HG03565 (cell line): ENCODE measurements at regions not wholly inside any gene's neighbourhood (a gene's known extent, or its start where the extent isn't known, plus 50 kb on each side); places are given as distances from the start of the nearest gene placed in this dataset.

ENCODE experiments used
- ATAC-seq: cut with Tn5 transposase; IDR thresholded peaks from one replicate; pipeline ENCODE4 v1.9.1; 2021; ENCODE audit warnings: mild to moderate bottlenecking, moderate library complexity; ENCODE audit not compliant: unreplicated experiment

DNA sequence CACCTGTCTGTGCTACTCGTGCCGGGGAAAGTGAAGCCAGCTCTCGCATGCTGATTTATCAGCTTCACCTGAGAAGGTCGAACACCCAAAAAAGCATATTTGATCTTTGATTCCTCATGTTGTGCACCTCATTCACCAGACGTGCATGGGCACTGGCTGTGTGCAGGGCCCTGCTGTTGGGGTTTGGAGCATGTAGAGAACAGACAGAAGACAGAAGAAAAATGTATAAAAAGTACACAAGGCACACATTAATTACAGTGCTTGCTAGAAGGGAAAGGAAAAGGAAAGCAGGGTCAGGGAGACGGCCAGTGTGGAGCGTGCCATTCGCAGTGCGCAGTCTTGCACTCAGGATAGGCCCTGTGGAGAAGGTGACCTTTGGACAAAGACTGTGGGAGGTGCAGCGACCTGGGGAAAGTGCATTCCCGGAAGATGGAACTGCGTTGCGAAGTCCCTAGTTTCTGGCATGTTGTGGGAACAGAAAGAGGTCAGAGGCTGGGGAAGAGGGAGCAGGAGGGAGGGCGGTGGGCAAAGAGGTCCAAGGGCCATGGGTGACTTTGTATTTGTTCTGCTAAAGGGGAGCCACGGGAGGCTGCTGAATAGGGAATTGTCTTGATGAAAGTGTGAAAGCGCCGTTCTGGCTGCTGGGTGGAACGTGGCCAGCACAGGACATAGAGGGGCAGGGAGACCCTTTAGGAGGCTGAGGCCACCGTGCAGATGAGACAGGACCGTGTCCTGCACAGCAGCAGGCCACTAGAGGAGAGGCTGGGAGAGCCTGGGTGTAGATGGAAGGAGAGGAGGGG is 232.8 kb downstream of the GLRX3 start:
- ATAC-seq = no peak

DNA sequence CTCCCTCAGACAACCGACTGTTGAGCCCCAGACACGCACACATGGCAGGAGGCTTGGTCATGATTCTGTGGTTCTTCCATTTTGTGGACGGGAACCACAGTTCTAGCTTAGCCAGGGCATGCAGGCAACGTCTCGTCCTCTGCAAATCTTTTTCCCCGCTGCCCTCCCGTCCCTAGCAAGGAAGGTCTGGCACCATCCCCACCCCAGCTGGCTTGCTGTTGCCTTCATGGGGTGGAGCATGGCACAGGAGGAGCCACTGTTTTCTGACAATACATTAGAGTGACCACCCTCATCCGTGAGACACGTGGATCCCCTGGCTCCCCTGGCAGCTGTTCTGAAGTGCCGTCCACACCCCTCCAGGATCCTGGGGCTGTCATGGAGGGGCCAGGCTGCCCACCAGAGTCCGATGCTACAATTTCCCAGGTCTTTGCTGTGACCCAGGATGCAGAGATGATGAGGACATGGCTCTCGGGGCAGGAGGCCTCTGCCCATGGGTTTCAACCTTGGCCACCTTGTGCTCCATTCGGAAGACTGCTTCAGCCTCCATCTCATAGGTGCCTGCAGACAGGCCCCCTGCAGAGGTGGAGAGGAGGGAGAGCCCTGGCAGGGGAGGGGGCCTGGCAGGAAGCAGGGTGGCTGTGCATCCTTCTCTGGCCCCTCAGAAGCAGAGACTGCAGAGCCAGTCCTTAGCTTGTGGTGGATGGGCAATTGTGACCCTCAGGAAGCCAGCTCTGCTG is 233.6 kb downstream of the GLRX3 start:
- ATAC-seq = no peak

DNA sequence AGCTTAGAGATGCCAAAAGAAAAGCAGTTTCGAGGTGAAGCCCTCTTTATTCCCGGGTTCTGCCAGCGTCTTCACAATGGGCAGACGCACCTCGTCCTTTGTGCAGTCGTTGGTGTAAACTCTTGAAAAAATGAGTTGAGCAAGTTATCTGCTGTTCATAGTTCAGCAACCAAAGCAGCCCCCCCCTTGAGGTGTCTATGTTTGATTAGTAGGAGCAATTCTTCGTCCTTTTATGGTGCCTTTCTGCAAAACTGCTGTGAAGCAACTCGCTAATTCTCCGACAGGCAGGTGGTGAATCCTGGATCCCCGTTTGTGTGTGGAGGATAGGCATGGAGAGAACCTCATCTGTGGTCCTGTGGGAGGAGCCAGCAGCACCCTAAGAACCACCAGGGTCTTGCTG is 234.5 kb downstream of the GLRX3 start:
- no peak for ATAC-seq

DNA sequence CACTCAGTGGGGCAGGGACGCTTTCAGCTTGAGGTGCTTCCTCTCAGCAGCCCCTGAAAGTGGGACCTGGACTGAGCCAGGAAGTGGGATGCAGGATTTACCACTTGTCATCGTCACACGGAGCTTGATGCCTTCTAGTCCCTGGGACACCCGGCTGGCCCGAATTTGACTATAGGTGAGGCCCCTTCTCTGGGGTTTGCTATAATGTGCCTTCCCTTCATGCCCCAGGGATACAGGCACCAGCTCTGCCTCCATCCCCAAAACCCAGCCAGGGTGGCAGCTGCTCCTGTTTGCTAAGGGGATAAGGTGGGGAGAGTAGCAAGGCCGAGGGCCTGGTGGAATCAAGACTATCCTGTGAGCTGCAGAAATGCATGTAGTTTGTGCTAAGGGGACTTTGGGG is 235.0 kb downstream of the GLRX3 start:
- no peak for ATAC-seq

DNA sequence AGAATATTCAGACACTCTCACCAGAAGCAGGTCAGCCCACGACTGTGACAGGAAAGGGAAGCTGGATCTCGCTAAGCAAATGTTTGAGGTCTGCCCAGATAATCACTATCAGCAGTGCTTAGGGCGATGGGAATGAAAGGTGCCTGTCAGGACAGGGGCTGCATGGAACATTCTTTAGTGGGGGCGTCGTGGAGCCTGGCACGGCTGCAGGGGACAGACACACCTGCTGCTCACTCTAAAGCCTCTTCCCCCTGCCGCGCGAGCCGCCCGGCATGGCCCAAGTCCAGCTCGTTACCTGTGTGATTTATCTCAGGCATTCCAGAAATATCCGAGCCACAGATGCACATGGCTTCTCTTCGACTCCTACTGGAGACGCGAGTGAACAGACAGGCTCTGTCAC is 235.5 kb downstream of the GLRX3 start:
- no peak for ATAC-seq

DNA sequence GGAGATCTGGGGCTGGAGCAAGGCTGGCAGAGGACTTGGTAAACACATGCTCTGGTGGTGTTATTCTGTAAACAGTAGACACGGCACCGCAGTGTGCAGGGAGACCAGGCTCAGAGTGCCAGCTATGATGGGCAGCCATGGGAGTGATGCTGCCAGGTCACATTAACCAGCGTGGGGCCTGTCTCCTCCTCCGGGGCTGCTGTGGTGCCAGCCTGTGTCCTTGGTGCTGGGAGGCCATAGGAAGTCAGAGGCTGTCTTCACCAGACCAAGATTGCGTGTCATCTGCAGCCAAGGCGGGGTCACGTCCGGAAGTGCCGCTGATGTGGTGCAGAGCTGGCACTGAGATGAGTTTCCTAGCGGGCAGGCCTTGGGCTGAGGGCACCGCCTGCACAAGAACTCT is 236.0 kb downstream of the GLRX3 start:
- no peak for ATAC-seq

DNA sequence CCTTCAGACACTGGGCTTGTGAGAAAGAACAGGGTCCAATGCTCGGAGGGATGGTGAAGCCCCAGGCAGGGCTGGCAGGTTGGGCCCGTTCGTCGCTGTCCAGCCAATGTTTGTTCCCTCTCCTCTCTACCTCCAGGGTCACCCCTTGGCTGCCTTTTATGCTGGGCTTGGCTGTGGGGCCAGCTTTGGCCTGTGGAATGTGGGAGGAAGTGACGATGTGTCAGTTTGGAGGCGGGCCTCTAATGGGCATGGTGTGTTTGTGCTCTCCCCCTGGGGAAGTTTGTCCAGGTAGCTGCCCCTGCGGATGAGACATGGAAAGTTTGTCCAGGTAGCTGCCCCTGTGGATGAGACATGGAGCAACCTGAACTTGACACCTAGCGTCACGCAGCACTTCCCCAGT is 236.7 kb downstream of the GLRX3 start:
- ATAC-seq = no peak

DNA sequence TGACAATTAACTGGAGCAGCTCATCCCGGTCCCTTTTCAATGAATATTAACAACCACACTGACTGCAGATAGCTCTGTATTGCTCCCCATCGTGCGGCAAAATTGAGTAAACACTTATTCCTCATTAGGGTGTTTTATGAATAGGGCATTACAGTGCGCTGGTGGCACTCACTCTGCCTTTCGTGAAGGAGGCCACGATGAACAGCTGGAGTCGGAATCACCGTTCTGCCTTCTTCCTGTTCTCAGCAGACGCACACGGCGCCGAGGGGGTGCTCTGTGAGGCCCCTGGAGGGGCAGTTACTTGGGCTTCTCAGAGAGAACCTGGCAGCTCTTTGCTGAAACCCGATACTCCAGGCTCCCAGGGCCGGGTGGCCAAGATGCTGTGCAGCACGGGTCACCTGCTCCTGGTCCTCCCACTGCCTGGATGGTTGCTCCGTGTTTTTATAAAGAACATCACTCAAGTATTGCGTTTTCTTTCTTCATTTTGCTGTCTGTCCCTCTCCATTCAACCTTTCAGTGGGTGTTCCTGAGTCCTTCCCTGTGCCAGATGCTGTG is 241.9 kb downstream of the GLRX3 start:
- ATAC-seq = no peak

DNA sequence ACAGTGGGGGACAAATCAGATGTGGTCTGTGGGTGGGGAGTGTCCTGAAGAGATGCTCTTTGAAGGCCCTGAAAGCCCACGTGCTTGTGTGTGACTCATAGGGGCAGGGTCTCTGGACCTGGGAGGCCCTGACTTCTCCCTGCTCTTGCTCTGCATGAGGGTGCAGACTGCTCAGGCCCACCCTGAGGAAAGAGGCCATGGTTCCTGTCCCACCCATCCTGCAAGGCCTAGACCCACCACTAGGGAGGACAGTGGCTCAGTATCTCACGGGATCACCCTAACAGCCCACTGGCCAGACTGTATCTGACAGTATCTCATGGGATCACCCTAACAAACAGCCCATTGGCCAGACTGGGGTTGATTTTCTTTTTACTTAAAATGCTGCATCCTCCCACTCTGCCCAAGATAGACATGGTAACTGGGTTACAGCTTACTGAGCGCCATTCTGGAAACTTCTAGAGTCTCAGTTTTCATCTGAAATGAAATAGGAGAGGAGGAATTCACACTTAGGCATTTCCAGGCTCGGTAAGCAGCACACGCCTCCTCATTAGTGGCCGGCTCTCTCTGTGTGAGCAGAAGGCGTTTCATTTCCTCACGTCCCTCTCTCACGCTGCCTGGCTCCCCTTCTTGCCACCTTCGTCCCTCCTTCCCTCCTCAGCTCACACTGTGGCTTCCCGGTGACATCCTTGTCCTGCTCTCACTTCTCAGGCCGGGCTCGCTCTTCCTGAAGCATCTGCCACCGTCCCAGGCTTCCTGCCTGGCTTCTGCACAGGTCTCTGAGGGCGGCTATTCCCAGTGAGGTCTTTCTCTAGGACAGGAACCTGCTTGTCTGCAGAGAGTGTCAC is 242.6 kb downstream of the GLRX3 start:
- ATAC-seq = no peak

DNA sequence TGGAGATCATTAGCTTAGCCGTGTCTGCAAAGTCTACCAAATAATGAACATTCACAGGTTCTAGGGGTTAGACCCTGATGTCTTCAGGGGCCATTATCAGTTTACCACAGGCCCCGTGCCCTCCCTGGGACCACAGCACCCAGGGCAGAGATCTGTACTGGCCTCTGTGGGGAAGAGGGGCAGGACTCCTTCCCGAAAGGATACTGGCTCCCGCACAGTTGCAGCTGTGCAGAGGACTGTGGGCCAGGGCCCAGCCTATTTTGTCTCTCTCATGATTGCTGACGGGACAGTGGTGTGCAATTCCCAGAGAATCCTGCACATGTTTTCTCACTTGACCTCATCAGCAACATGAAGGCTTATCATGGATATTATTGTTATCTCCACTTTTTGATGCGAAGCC is 243.9 kb downstream of the GLRX3 start:
- ATAC-seq = no peak

DNA sequence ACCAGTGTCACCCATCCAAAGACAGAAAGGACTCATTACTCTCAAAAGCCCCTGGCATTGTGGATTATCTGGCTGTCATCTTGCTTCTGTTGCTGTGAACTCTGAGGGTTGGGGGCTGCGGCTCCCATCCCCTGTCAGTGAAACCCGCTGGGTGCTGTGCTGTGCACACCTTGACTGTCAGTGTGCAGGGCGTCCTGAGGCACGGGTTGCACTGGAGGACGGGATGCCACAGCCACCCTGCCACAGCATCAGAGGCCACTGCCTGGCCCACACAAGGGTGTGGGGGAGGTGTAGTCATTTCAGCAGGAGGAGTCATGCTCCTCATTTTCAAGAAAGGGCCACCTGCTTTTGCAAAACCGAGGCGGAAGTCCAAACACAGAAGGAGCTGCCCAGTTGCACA is 245.8 kb downstream of the GLRX3 start:
- ATAC-seq = no peak

DNA sequence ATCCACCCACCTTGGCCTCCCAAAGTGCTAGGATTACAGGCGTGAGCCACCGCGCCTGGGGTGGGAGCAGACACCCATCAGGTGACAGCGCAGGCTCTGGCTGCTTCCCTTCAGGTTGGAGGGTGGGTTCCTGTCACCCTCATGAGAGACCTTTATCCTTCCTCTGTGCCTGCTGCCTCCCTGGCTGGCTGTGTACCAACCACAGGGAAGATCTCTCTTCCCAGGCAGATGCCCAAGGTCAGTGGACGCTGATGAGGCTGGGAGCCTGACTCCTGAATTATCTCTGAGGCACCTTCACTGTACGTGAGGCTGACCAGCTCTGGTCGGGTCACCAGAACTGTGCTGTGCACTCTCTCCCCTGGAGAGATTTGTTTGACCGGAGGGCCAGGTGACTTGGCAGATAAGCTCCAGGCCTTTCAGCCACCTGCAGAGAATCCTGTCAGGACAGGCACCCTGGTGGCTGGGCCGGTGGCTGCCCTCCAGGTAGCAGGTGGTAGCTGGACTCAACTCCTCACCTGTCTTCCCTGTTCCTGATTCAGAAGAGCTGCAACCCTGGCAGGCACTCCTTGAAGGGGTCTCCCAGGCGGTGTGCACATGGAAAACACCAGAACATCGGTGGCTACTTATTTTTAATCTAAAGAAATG is 251.9 kb downstream of the GLRX3 start:
- no peak for ATAC-seq

DNA sequence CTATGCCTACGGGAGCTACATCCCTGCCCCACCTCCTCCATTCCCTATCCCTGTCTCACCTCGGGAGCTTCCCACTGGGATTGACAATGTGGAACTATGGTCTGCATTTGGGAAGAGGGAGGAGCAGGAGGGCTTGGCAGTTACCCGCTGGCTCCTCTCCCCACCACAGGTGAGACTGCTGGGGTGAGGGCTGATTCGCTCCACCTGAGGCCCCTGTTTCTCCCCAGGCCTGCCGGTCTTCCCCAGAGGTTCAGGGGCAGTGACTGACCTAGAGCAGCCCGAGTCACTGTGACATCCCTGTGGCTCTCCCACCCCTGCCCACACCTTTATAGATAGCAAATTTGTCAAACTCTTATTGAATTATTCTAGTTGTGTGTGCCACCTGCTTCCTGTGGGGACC is 252.6 kb downstream of the GLRX3 start:
- ATAC-seq = no peak

DNA sequence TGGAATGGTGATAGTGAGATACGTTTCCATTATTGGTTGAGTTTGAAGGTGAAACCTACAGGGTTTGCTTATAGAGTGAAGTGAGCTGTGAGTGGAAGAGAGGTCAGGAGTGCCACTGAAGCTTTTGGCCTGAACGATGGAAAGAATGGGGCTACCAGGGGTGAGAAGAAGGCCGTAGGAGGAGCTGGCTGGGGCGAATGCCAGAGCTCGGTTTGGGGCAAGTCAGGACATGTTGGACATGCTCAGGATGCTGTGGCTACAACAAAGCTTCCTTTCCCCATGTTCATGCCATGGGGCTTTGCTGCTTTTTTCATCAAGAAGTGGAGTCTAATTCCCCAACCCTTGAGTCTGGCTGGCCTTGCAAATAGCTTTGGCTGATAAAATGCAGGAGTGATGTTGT is 253.7 kb downstream of the GLRX3 start:
- ATAC-seq = no peak

DNA sequence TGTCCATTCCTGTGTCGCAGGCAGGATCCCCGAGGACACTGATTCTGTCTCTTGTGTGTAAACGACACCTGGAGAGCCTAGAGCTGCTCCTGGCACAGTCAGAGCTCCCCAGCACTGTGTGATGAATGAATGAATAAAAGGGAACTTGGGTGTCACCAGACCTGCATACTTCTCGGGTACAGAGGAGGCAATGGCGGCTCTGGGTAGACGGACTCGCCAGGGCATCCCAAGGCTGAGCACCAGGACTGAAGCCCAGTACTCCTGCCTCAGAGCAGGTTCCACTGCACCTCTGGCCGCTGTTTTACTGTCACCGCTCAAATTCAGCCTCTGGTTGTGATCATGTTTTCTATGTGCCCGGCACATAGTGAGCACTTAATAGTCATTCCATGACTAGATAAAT is 255.8 kb downstream of the GLRX3 start:
- no peak for ATAC-seq

DNA sequence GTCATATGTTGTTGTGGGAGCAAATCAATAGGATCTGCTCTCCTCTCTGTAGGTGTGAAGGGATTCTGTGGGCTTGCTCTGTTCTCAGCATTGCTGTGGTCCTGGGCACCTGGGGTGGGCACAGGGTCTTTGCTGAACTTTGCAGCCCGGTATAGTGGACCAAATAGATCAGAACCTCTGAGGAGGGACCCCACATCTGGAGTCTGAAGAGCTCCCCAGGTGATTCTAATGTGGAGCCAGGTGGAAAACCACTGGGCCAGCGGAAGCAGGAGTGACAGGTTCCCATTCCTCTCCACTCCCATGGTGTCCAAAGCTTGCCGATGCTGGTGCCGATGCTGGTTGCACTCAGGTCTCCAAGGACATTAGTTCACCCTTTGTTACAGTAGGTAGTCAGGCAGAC is 257.2 kb downstream of the GLRX3 start:
- ATAC-seq = no peak

DNA sequence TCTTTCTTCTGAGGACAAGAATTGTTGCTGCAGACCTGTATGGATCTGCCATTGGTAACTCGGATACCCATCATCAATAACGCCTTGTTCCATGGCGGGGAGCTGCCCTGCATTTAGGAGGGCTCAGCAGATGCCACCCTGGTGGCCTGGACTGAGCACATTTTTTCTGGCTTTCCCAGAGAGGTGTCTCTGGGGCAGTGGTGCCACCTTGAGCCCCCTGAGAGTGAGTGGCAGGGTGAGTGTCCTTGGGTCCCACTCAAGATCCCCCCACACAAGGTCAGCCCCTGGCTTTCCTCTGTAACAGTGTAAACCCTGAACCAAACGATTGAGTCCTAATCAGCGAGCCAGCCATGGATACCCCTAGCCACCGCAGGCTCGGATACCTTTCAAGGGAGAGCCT is 258.6 kb downstream of the GLRX3 start:
- no peak for ATAC-seq

DNA sequence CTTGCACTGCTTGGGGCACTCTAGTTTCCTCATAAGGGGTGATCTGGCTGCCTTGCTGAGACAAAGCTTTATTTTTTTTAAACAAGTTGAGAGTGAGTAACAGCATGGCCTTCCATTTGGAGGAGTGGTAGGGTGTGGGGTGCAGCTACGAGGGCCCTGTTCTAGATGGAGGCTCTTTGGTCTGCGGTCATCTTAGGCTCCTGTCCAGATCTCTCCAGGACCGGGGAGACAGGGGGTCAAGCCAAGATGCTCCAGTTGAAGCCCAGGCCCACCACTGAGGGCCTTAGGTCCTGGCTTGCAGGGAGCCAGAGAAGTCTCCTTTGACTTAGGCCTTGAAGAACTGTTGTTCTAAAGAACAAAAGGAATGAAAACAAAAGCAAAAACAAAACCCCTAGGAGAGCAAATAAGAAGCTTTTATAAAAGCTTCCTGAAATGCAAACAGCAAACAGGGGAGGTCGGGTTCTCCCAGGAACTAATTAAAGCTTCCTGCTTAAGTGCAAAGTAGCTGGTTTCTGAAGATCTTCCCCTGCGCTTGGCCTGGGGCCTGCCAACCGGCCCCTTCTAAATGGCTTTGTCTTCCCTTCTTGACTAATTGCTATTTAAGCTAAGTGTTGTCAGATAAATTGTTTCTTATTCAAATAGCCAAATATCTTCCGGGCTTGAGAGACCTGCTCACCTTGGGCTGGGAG is 259.2 kb downstream of the GLRX3 start:
- ATAC-seq = no peak

DNA sequence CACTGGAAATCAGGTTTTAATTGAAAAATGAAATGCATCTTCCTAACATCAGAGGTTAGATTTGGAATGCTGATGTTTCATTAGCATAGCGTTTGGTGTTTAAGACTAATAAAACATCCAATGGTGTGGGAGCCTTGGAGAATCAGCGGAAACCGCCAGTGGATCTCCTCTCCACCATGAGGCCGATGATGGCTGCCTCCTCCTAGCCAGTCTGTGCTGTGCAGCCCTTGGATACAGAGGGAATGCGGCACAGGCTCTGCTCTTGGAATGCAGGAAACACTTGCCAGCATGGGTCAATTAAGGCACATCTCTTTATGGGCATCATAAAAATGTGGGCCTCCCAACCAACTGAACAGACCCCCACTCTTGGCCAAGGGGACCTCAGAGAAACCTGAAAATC is 259.9 kb downstream of the GLRX3 start:
- ATAC-seq = no peak
